MM.1S (cell line): ENCODE measurements at regions not wholly inside any gene's neighbourhood (a gene's known extent, or its start where the extent isn't known, plus 50 kb on each side); places are given as distances from the start of the nearest gene placed in this dataset.

Experiments used
- EZH2 ChIP-seq: fragments of 300-600 bp; sonication (generic); optimal IDR thresholded peaks from 2 replicates; pipeline ENCODE3; 2017; ENCODE audit warnings: low read depth, mild to moderate bottlenecking, antibody characterized with exemption, low read length, mixed read lengths
- EZH2phosphoT487 ChIP-seq: fragments of 300-600 bp; sonication (generic); IDR thresholded peaks from 2 replicates; pipeline ENCODE4 v1.6.1; 2018; ENCODE audit warnings: antibody characterized with exemption, low read length
- TF ChIP-seq, protein P1 (sequence below): fragments of 300-600 bp; sonication (generic); IDR thresholded peaks from 2 replicates; pipeline ENCODE4 v1.5.1; 2016; ENCODE audit warnings: antibody characterized with exemption, low read length, mixed read lengths

DNA sequence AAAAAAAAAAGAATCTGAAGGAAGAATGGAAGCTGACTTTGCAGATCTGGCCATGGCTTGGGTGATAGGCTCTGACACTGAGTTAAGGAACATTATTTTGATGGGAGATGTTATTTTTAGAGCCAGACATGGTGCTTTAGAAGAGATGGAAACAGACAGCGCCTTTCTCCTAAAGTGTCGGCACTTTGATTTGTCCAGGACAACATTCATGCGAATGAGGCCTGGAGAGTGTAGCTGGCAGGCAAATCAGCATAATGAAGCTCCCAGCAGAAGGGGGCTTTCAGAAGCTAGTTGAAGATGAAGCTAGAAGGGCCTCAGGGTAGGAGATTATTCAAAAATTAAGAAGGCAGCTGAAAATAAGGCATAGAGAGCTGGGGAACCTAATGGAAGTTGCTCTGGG is 397.7 kb downstream of the RWDD3 start:
- TF ChIP-seq, protein P1, sequence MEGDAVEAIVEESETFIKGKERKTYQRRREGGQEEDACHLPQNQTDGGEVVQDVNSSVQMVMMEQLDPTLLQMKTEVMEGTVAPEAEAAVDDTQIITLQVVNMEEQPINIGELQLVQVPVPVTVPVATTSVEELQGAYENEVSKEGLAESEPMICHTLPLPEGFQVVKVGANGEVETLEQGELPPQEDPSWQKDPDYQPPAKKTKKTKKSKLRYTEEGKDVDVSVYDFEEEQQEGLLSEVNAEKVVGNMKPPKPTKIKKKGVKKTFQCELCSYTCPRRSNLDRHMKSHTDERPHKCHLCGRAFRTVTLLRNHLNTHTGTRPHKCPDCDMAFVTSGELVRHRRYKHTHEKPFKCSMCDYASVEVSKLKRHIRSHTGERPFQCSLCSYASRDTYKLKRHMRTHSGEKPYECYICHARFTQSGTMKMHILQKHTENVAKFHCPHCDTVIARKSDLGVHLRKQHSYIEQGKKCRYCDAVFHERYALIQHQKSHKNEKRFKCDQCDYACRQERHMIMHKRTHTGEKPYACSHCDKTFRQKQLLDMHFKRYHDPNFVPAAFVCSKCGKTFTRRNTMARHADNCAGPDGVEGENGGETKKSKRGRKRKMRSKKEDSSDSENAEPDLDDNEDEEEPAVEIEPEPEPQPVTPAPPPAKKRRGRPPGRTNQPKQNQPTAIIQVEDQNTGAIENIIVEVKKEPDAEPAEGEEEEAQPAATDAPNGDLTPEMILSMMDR: no peak
- no peak for TF ChIP-seq EZH2
- TF ChIP-seq EZH2phosphoT487: no peak
